Inflammatory macrophage treated with lipopolysaccharide for 1 hour (primary cell): ENCODE measurements at regions not wholly inside any gene's neighbourhood (a gene's known extent, or its start where the extent isn't known, plus 50 kb on each side); places are given as distances from the start of the nearest gene placed in this dataset.

Experiments used
- DNase-seq, 2 donors: peaks; one replicate each; pipeline ENCODE4 v3.0.0-alpha.2; 2020 to 2022

DNA sequence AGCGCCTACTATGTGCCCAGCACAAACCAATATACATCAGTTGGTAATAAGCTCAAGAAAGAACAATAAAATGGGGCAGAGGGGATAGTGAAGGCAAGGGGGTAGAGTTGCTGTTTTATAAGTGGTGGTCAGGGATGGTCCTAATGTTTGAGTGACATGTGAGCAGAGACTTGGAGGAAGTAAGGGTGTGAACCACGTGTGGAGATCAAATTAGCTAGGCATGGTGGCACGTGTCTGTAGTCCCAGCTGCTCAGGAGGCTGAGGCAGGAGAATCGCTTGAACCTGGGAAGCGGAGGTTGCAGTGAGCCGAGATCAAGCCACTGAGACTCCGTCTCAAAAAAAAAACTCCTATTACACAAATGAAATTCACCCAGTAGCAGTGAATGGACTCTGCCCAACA lies 56.5 kb downstream of the IRX6 start:
- no peak for DNase-seq

DNA sequence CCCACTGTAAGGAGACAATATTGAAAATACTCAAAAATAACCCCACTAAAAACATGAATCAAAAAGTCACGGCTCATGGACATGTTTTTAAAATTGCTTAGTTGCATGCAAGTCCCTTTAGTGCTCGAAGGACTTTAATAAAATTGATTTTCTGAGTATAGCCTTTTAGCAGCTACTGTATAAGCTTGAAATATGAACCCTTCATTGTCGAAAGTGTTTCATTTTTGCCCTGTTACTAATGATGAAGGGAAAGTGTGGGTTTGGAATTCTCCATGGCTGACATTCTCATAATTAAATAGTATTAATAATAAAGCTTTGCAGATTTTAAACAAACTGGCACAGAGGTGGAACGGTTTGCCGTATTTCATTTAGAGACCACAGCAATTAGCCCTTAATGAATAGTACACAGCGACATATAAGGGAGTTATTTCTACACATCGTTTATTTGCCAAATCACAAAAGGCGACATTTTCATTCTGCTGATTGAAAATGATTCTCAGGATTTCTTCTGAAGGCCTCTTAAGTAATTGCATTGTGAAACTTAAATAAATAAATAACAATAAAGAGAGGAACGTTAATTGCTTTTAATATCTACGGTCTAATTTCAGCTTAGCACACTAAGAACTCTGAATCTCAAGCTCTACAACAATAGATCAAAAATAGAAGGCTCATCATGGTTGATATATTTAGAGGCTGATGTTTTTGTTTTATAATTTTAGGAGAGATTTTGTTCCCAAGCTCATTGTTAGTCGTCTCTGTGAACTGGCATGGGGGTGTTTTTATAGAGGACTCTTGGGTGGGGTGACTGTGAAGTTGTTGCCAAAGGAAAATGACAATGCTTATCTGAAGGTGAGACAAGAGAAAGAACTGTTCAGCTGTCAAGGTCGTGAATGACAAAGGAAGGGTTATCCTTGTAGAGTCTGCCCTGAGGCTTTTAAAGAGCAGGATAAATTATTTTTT lies 60.6 kb downstream of the IRX6 start:
- DNase-seq = no peak

- DNase-seq = no peak
Measured at GRCh38 chr16:55385359-55385758, 61.4 kb downstream of the IRX6 start.

- no peak for DNase-seq
Measured at GRCh38 chr16:55386534-55387296, 62.7 kb downstream of the IRX6 start.

GRCh38 chr16:55388131-55388862 lies 64.3 kb downstream of the IRX6 start:
- DNase-seq = no peak

DNA sequence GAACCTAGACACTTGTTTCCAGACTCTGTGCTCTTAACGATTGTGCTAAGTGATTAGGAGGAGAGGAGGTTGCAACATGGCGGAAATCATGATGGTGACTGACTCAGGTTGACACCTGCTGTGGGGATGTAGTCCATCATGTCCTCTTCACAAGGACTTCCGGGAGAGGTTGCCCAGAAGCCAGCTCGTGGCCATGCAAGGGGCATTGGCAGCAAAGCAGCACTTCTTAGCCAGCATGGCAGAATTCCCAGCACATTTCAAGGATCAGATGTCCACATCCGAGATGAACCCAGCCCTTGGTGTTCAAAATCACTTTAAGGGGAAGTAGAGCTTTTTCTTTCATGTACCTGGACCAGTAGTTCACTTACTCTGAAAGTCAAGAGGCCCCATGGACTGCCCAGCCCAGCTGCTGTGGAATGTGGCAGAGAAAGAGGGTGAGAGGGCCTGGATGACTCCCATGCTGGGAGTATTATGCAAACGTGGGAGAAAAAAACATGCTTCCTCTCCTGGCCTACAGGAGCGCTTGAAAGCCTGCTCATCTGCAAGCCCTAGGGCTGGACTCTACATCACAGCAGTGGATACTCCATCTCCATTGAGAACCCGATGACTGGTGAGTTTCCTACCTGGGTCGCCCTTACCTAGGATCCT lies 65.5 kb downstream of the IRX6 start:
- DNase-seq = no peak

- no peak for DNase-seq
Measured at GRCh38 chr16:55390630-55391237, 66.7 kb downstream of the IRX6 start.

- DNase-seq = peak; percentile 15 to 57
Measured at GRCh38 chr16:55391760-55392375, 67.9 kb downstream of the IRX6 start.

DNA sequence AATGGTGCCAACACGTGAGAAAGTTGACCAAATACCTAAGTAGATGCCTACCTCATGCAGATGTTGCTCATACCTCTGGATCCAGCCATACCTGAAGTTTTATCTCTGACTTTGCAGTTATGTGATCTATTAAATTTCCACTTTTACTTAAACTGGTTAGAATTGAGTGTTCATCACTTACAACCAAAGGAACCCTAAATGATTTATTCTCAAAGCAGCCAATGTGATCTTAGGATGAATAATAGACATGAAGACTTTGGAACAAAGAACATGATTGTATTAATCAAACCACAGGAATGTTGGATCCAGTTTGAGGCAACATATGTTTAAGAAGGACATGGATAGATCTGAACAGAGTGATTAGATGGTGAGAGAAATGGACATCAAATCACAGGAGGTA lies 68.7 kb downstream of the IRX6 start:
- DNase-seq = no peak

- DNase-seq = no peak
Measured at GRCh38 chr16:55393991-55394390, 70.0 kb downstream of the IRX6 start.

- DNase-seq = no peak
Measured at GRCh38 chr16:55398762-55399161, 74.8 kb downstream of the IRX6 start.

DNA sequence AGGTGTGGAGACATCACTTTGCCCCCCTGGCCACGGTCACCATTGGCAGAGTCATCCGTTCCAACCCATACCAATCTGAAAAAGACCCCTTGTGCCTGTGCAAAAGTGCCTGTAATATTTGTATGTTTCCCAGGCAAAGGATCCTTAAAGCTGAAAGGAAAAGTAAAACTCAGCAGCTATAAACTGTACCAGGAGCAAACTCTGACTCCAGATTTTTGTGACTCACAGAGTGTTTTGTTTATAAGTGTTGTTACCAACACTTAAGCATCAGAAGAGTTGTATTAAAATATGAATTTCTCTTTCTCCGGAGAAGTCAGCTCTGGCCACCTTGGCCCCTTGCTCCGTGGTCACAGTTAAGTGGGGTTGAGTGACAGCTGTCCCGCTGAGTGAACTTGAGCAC lies 75.9 kb downstream of the IRX6 start:
- no peak for DNase-seq

DNA sequence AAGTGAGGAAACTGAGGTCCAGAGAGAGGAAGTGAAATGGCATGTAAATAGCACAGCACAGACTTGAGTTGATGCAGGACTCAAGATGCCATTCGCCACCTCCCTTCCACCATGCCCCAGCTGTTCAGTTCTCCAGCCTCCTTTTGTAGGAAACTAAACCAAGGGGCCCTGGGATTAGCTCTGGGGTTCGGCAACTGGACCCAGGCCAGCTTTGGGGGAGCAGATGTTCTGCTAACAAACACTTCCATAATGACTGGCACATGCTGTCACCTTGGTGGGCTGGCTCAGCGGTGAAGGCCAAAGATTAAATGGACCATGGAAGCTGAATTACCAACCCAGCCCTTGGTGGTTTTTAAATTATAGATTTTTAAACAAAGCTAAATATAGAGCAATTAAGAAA lies 77.0 kb downstream of the IRX6 start:
- no peak for DNase-seq

DNA sequence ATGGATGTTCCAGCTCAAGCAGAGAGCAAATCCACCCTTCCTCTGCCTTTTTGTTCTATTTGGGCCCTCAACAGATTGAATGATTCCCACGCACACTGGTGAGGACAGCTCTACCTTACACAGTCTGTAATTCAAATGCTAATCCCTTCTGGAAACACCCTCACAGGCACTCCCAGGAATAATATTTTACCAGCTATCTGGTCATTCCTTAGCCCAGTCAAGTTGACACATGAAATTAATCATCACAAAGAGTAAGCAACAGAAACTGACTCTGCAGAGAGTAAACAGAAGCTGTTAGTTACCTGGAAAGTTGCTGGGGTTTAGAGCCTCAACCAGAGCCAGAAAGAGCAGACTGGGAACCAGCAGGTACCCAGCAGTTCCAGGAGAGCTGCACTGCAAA lies 75.5 kb upstream of the MMP2 start:
- DNase-seq = no peak

GRCh38 chr16:55406651-55407050 lies 72.3 kb upstream of the MMP2 start:
- no peak for DNase-seq

DNA sequence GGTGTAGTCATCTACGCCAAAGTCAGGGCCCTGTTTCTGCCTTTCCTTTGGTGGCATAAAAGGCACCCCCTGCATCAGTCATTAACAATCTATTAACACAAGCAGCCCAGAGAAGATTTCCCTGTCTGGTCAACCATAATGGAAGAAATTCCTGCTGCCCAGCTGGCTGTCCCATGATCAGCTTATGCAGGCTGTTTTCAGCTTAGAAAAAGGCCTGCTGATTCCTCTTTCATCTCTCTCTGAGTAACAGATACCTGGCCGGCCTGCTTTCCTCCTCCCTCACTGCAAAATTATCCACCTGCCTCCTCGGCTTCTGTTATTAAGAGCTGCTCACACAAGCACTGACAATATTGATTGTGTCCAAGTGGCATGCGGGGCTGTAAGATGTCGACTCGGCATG lies 70.3 kb upstream of the MMP2 start:
- no peak for DNase-seq

DNA sequence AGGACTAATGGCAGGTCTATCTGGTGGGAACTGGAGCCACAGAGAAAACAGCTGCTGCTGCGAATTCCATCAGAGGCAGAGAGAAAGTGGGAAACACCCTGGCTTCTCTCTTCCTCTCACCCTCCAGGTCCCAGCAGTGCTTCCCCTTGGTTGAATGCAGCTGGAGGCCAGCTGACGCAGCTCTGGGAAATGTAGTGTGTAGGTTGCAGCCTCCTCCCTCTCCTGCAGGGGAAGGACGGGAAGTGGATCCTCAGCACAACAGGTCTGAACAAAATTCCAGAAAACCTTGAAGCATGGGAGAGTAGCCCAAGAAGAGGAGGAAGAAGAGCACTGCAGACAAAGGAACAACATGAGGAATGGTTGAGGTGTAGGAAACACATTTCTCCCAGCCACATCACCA lies 67.8 kb upstream of the MMP2 start:
- DNase-seq = peak in 1 of 2 donors; percentile 32

GRCh38 chr16:55418586-55418985 lies 60.4 kb upstream of the MMP2 start:
- no peak for DNase-seq

GRCh38 chr16:55421226-55421625 lies 57.8 kb upstream of the MMP2 start:
- DNase-seq = no peak

- no peak for DNase-seq
Measured at GRCh38 chr16:55426865-55427484, 52.0 kb upstream of the MMP2 start.
